Mesodermal cell (in vitro differentiated cells): ENCODE measurements at regions not wholly inside any gene's neighbourhood (a gene's known extent, or its start where the extent isn't known, plus 50 kb on each side); places are given as distances from the start of the nearest gene placed in this dataset.

ENCODE experiments used
- H3K27ac ChIP-seq: 2 replicates; pipeline ENCODE4 v1.7.0; 2013; ENCODE audit warnings: mild to moderate bottlenecking, low read depth, low read length, moderate library complexity; ENCODE audit not compliant: severe bottlenecking
- H3K36me3 ChIP-seq: 2 replicates; pipeline ENCODE4 v1.7.1; 2013; ENCODE audit warnings: mild to moderate bottlenecking, low read length, moderate library complexity; ENCODE audit not compliant: control insufficient read depth, insufficient read depth
- H3K4me1 ChIP-seq: one replicate; pipeline ENCODE4 v1.7.1; 2013; ENCODE audit warnings: mild to moderate bottlenecking, low read length; ENCODE audit not compliant: insufficient read depth, control insufficient read depth, poor library complexity, severe bottlenecking
- H3K4me3 ChIP-seq: 2 replicates; pipeline ENCODE4 v1.7.0; 2013; ENCODE audit warnings: low read length, control low read depth, mild to moderate bottlenecking; ENCODE audit not compliant: insufficient read depth, poor library complexity, severe bottlenecking; ENCODE audit errors: extremely low read depth
- H3K9me3 ChIP-seq: 2 replicates; pipeline ENCODE4 v1.7.1; 2013; ENCODE audit warnings: mild to moderate bottlenecking, low read length, moderate library complexity; ENCODE audit not compliant: control insufficient read depth
- WGBS, 2 experiments: methylation state at CpG; one replicate each; pipeline ENCODE4 v1.1.5; 2013; ENCODE audit warnings: missing lambda C conversion rate in 2 of 2; ENCODE audit not compliant: insufficient coverage in 2 of 2; 5-methylcytosine and 5-hydroxymethylcytosine counted together

DNA sequence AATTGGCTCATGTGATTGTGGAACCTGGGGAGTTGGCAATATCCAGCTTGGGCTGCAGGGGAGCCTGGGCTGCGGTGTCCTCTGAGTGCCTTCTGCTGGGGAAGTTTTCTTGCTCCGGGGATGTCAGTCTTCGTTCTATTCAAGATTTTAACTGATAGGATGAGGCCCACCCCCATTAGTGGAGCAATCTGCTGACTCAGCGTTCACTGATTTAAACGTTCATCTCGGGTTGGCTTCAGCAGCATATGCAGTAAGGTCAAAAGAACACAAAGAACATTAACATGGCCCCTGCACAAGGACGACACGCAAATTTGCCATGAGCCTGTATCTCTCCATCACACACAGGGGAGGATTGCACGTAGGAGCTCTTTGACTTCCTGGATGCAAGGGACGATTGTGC is 360.6 kb upstream of the ADARB2 start:
- 82 to 93% methylated on average over 8 to 9 of the region's 10 CpGs for WGBS, 2 experiments
- Histone ChIP-seq H3K9me3 (no peaks in the 10 kb centered on the region), H3K27ac (no peak overlapping the region), H3K4me1 (no peaks in the 10 kb centered on the region), H3K4me3 (no peak overlapping the region), H3K36me3 (no peaks in the 10 kb centered on the region)

DNA sequence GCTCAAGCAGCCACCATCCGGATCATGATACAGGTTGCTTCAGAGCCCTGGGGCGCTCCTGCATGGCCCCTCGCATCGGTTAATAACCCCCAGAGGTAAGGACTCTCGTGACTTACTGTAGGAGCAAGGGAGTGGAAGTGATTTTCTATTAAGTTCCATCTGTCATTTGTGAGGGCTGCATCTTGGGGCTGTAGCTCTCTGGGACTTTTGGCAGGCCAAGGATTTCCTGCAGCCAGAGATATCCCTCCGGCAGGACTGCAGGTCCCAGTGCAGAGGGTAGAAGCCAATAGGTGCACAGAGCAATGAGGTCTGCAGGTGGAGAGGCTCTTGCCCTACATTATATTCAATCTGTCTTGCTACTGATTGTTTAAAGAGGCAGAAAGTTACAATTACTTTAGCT is 356.8 kb upstream of the ADARB2 start:
- H3K9me3 ChIP-seq = no peaks in the 10 kb centered on the region
- 92 to 94% methylated on average over 2 to 3 of the region's 6 CpGs for WGBS, 2 experiments
- H3K4me1 ChIP-seq = no peaks in the 10 kb centered on the region
- no peak overlapping the region for H3K27ac ChIP-seq
- H3K4me3 ChIP-seq = no peak overlapping the region
- H3K36me3 ChIP-seq = no peaks in the 10 kb centered on the region

DNA sequence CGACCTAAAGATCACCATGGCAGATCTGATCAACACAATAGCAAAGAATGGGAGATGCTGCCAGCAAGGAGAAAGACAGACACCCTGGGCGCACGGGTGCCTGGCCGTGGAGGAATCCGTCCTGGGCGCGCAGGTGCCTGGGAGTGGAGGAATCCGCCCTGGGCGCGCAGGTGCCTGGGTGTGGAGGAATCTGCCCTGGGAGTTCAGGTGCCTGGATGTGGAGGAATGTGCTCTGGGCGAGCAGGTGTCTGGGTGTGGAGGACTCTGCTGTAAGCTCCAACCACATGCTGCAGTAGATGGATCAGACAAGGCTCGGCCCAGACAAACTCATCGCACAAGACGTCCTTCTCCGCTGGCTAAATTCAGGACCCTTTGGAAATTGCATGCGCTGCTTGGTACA is 346.3 kb upstream of the ADARB2 start:
- WGBS, 2 experiments = 90 to 100% methylated on average over 9 to 12 of the region's 16 CpGs
- Histone ChIP-seq H3K27ac (no peak overlapping the region), H3K9me3 (no peaks in the 10 kb centered on the region), H3K36me3 (no peaks in the 10 kb centered on the region), H3K4me3 (no peak overlapping the region), H3K4me1 (no peaks in the 10 kb centered on the region)

DNA sequence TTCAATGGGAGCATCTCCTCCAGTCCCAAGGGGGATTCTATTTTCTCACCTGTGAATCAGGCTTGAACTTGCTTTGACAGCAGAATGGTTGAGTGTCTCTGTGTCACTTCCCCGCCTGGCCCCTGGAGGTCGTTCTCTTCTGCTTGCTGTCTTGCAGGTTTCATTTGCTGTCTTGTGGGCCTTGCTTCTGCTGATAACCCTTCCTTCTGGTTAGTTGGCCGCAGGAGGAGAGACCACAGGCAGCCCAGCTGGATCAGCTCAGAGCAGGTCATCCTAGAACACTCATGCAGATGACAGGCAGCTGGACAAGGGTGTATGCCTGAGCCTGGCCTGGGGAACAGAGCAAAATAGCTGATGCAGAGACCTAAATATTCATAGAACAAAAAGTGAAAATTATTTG is 344.2 kb upstream of the ADARB2 start:
- Histone ChIP-seq H3K36me3 (no peaks in the 10 kb centered on the region), H3K4me3 (no peak overlapping the region), H3K4me1 (no peaks in the 10 kb centered on the region), H3K27ac (no peak overlapping the region), H3K9me3 (no peaks in the 10 kb centered on the region)
- WGBS, 2 experiments = 37 to 56% methylated on average over 2 to 3 of the region's 3 CpGs

DNA sequence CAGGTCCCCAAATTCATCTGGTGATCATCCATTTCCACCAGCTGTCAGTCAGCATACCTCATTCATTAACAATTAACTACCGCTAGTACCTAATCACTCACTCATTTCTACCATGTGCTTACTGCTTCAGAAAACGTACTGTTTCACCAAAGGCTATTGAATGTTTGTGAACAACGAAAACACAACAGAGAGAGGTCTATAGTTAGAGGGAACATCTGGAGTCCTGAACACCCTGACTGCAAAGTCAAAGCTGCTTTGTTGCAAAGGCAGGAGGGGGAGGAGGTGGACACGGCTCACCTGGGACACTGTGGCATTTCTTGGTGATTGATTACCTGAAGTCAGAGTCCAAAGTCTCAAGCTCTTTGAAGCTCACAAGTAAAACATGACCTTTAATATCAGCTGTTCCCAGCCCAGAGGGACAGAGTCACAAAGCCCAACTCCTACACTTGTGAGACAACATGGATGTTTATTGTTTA is 342.3 kb upstream of the ADARB2 start:
- H3K36me3 ChIP-seq = no peaks in the 10 kb centered on the region
- WGBS, 2 experiments = 83 to 88% methylated on average over 2 to 4 of the region's 4 CpGs
- no peak overlapping the region for H3K4me3 ChIP-seq
- H3K27ac ChIP-seq = no peak overlapping the region
- no peaks in the 10 kb centered on the region for H3K4me1 ChIP-seq
- no peaks in the 10 kb centered on the region for H3K9me3 ChIP-seq

DNA sequence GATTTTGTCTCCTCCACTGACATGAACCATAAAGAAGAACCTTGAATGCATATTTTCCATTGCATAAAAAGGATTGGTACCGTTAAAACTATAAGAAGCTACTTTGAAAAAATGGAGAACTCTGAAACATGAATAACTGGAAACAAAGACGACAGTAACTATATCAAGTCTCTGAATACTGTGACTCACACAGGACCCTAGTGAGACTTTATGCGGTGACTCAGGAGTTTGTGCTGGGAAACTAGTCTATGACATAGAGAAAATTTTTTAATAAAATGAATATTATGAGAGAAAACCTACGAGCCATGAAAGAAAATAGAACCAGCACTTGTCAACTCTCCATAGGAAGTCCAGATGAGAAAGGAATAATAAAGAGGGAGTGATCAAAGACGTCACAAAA is 339.9 kb upstream of the ADARB2 start:
- Histone ChIP-seq H3K27ac (no peak overlapping the region), H3K4me3 (no peak overlapping the region), H3K36me3 (no peaks in the 10 kb centered on the region), H3K4me1 (no peaks in the 10 kb centered on the region), H3K9me3 (no peaks in the 10 kb centered on the region)
- 100% methylated on average over 2 of the region's 5 CpGs; no CpG with 5 or more reads in 1 of the 2 experiments for WGBS, 2 experiments

DNA sequence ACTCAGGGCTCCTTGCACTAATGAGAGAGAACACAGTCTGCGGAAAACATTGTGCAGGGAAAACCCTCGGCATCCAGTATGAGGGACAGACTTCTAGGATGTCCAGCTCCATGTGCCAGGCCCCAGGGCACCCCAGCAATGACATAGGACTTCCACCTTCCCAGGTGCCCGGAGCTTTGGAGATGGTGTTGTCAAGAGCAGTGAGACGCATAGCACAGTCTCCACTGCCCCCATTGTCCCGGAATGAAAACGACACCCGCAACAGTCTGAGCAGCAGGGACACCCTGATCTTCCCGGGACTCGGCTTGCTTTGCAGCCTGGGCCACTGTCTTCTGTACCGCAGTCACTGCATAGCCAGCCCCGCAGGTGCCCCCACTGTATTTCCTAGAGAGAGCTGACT is 339.2 kb upstream of the ADARB2 start:
- Histone ChIP-seq H3K36me3 (no peaks in the 10 kb centered on the region), H3K9me3 (no peaks in the 10 kb centered on the region), H3K27ac (no peak overlapping the region), H3K4me3 (no peak overlapping the region), H3K4me1 (no peaks in the 10 kb centered on the region)
- 82 to 90% methylated on average over 6 to 11 of the region's 11 CpGs for WGBS, 2 experiments

DNA sequence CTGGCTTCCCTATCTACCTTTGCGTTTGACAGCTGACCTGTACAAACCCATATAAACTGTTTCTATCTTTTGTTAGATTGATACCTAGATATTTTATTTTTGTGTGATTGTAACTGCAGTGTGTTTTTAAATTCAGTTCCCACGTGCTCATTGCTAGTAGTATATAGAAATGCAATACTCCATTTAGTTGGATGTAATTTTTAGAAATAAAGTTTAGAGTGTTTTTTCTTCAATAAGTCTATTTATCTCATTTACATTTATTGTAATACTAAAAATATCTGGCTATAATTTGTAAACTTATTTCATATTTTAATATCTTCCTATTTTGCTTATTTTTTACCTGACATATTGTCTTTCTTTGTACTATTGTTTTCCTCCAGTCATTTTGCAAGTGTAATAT is 329.7 kb upstream of the ADARB2 start:
- WGBS, 2 experiments = no CpG with 5 or more reads among the region's 2 CpGs
- Histone ChIP-seq H3K9me3 (peaks cover 5% of the 10 kb centered on the region), H3K4me1 (no peaks in the 10 kb centered on the region), H3K27ac (no peak overlapping the region), H3K36me3 (no peaks in the 10 kb centered on the region), H3K4me3 (no peak overlapping the region)

DNA sequence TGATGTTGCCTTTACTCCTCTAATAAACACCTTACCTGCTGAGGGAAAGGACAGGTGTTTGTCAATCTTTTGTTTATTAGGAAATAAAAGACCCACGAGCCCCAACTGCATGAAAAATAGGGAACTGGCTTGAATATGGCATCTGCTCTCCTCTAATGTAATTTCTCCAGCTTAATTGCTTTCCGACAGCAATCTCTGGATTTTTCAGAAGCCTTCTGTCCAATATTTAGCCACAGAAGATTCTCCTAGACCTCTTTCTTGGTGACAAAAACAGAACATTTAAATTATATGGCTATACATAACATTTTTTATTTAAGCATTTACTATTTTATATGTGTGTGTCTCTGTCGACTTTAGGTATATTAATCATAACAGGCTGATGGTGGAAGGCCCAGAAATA is 317.4 kb upstream of the ADARB2 start:
- WGBS, 2 experiments = 83 to 100% methylated on average over 1 of the region's 3 CpGs
- H3K4me3 ChIP-seq = no peak overlapping the region
- no peaks in the 10 kb centered on the region for H3K36me3 ChIP-seq
- H3K4me1 ChIP-seq = no peaks in the 10 kb centered on the region
- H3K27ac ChIP-seq = no peak overlapping the region
- no peaks in the 10 kb centered on the region for H3K9me3 ChIP-seq

DNA sequence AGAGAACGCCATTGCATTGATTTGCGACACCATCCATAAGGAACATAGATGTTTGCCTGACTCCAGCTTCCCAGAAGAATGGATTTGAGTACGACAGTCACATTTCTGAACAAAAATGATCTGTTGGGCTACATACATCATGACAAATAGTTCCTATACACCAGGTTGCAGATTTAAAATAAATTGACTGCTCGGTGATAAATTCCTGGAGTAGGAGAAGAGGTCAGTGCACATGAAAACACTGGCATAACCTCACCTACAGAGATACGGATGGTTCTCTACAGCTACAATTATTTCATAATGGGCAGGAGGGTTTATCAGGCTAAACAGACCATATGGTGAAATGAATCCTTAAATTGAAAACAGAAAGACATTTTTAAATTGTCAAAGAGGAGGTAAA is 316.5 kb upstream of the ADARB2 start:
- Histone ChIP-seq H3K9me3 (no peaks in the 10 kb centered on the region), H3K4me3 (no peak overlapping the region), H3K4me1 (no peaks in the 10 kb centered on the region), H3K36me3 (no peaks in the 10 kb centered on the region), H3K27ac (no peak overlapping the region)
- 75 to 89% methylated on average over 2 to 3 of the region's 5 CpGs for WGBS, 2 experiments

DNA sequence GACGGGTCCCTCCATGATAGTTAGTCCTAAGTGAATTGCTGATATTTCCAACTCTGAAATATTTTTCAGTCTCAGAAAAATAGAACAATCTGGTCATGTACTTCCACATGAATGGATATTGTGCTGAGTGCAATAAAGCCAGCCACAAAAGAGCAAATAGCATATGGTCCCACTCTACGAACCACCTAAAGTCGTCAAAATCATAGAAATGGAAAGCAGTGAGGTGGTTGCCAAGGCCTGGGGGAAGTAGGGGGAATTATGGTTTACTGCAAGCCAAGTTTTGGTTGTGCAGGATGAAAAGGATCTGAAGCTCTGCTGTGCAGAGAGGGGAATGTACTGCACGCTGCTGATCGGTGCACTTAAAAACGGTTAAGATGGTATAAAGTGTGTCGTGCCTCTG is 313.8 kb upstream of the ADARB2 start:
- no peaks in the 10 kb centered on the region for H3K9me3 ChIP-seq
- 93 to 97% methylated on average over 5 to 7 of the region's 7 CpGs for WGBS, 2 experiments

DNA sequence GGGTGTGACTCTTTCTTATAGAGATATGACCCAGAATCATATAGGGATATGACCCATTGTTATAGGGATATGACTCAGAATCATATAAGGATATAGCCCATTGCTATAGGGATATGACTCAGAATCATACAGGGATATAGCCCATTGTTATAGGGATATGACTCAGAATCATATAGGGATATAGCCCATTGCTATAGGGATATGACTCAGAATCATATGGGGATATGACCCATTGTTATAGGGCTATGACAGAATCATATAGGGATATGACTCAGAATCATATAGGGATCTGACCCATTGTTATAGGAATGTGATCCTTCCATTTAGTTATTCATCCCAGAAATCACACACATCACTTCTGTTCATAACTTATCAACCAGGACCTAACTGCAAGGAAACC is 312.2 kb upstream of the ADARB2 start:
- Histone ChIP-seq H3K27ac (no peak overlapping the region), H3K4me1 (no peaks in the 10 kb centered on the region), H3K36me3 (no peaks in the 10 kb centered on the region), H3K9me3 (no peaks in the 10 kb centered on the region), H3K4me3 (no peak overlapping the region)

More for the DNA sequence above, 313.8 kb upstream of the ADARB2 start:
- no peaks in the 10 kb centered on the region for H3K36me3 ChIP-seq
- no peaks in the 10 kb centered on the region for H3K4me1 ChIP-seq
- H3K27ac ChIP-seq = no peak overlapping the region
- H3K4me3 ChIP-seq = no peak overlapping the region
